ENCODE measurements at regions not wholly inside any gene's neighbourhood (a gene's known extent, or its start where the extent isn't known, plus 50 kb on each side); places are given as distances from the start of the nearest gene placed in this dataset.

- DNase-seq (ENCODE audit: low read depth in 3 of 3): no peak
Observed at GRCh38 chr7:67842571-67842970, 845.9 kb downstream of the TYW1 start.

DNA sequence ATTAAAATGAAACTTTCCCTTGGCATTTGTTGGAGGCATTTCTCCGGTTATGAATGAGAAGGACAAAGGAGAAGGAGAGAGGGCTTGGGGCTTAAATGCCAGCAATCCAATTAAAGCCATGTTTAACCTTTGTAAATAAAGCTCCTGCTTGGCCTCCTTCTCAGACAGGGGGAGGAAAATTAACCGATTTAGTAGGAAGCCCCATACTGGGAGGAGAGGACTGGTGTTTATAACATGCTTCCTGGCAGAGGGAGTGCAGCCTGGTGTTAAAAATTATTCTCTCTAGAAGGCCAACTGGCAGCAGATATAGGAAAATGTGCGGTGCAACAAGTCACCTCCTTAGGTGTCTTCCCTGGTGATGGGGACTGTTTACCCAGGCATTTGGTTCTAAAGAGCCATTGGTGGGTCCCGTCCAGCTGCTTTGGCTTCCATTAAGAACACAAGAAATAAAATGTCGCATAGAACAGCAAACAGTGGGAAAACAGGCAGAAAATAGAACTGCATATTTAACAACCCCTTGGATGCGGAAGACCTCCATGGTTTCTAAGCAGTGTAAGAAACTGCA, 846.5 kb downstream of the TYW1 start:
- DNase-seq (ENCODE audit: low read depth in 3 of 3): no peak

DNA sequence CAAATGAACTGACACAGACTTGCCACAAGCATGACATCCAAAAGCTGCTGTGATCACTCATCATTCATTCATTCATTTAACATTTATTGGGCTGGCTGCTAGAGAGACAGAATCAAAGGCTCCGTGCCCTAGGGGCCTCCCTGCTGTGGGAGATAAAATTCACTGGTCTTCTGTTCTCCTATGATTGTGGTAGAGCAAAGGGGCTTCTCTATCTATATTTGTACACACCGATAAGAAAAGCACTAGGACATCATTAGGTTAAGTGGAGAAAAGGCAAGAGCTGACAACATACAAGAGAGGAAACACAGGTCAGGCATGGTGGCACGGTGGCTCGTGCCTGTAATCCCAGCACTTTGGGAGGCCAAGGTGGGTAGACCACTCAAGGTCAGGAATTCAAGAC, 847.0 kb downstream of the TYW1 start:
- DNase-seq (ENCODE audit: low read depth in 3 of 3): no peak

DNA sequence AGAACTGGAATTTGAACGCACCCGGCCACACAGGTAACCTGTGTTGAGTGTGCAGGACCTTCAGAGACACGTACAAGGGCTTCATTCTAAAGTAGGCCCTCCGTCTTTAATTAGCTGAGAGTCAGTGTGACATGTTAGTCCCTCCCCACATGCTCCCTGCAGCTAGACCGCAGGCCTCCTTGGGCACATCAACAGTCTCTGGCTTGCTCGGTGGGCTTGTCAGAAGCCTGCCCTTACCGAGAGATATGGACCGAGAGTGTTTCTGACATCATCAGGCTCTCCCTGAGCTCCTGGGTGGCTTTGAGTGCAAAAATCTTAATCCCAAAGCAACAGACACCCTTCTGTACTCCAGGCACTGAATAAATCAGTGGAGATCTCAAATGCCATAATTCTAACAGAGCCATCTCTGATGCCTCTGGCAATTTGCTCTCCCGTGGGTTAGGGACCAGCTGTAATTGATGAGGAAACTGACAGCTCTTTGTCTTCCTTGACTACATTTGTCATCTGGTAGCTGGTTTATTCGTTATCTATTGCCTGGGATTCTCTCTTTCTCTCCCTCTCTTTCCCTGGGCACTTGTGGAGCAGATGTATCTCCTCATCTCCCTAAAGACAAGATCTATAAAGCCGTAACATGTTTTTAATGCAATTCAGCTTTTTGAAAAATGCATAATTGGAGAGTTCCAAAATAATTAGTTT, 850.6 kb downstream of the TYW1 start:
- DNase-seq (ENCODE audit: low read depth in 3 of 3): no peak

GRCh38 chr7:67854221-67855178, 857.9 kb downstream of the TYW1 start:
- DNase-seq (ENCODE audit: low read depth in 3 of 3): no peak

GRCh38 chr7:67855322-67855721, 858.7 kb downstream of the TYW1 start:
- no peak for DNase-seq (ENCODE audit: low read depth in 3 of 3)

GRCh38 chr7:67856046-67856445, 859.4 kb downstream of the TYW1 start:
- no peak for DNase-seq (ENCODE audit: low read depth in 3 of 3)

GRCh38 chr7:67857698-67858097, 861.1 kb downstream of the TYW1 start:
- no peak for DNase-seq (ENCODE audit: low read depth in 3 of 3)

DNA sequence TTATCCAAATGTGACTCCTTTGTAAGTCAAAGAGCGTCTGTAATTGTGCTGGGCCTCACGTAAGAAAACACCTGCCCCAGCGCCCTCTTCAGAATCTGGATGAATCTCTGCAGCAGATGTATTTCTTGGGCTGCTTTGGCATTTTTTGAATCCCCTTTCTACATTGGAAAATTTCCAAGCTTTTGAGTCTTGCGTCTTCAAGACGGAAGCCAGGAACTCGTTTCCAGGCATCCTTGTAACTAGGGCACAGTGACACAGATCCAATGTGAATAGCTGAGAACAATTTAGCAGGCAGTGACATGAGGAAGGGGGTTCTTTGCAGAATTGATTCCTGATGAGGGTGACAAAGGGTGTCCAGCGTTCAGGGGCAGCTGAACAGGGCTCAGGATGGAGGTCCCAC, 862.3 kb downstream of the TYW1 start:
- DNase-seq (ENCODE audit: low read depth in 3 of 3): no peak

GRCh38 chr7:67863911-67864310, 867.3 kb downstream of the TYW1 start:
- no peak for DNase-seq (ENCODE audit: low read depth in 3 of 3)

DNA sequence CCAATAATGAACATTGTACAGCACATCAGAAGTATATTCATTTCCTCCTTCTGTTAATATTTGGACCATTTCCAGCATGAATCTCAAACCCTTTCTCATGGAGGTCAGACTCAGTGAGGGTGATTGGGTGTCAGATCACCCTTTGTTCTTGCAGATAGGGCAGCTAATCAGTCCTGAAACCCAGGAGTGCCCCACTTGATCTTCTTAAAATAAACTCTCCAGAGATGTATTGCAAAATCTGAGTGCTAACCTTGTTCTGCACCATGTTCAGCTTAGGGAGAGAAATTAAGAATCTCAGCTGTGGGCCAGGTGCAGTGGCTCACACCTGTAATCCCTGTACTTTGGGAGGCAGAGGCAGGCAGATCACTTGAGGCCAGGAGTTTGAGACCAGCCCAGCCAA, 869.4 kb downstream of the TYW1 start:
- DNase-seq (ENCODE audit: low read depth in 3 of 3): no peak

GRCh38 chr7:67866812-67867211, 870.2 kb downstream of the TYW1 start:
- DNase-seq (ENCODE audit: low read depth in 3 of 3): no peak

- no peak for DNase-seq (ENCODE audit: low read depth in 3 of 3)
Observed at GRCh38 chr7:67870396-67870795, 873.8 kb downstream of the TYW1 start.

- DNase-seq (ENCODE audit: low read depth in 3 of 3): no peak
Observed at GRCh38 chr7:67875558-67875957, 878.9 kb downstream of the TYW1 start.

DNA sequence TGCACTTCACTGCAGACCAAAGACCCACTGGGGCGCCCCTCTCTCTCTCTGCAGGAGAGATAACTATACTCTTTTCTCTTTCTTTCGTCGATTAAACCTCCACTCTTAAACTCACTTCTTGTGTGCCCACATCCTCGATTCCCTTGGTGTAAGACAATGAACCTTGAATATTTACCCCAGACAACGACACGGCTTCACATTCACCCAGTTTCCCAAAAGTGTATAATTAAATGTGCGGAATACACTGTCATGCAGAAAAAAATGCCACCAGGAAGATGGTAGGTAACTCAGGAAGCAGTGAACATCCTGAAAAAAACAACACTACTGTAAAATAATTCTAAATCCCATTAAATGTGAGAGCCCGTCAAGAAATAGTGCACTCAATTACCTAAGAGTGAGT, 882.2 kb downstream of the TYW1 start:
- DNase-seq (ENCODE audit: low read depth in 3 of 3): no peak

GRCh38 chr7:67882843-67883242, 886.2 kb downstream of the TYW1 start:
- DNase-seq (ENCODE audit: low read depth in 3 of 3): no peak

GRCh38 chr7:67890316-67890715, 893.7 kb downstream of the TYW1 start:
- no peak for DNase-seq (ENCODE audit: low read depth in 3 of 3)

DNA sequence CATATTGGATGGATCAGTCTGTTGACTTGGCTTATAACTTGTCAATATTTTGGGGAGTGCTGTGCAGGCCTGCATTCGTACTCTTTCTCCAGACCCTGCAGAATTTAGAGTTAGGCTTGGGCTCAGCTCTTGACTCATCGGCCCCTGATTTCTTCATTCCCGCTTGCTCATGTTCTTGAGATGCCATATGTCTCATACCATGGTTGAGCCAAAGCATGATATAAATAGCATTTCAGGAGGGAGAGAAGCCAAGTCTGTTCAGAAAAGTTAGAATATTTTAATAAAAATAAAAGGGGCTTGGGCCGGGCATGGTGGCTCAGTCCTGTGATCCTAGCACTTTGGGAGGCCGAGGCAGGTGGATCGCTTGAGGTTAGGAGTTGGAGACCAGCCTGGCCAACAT, 898.1 kb downstream of the TYW1 start:
- no peak for DNase-seq (ENCODE audit: low read depth in 3 of 3)

DNA sequence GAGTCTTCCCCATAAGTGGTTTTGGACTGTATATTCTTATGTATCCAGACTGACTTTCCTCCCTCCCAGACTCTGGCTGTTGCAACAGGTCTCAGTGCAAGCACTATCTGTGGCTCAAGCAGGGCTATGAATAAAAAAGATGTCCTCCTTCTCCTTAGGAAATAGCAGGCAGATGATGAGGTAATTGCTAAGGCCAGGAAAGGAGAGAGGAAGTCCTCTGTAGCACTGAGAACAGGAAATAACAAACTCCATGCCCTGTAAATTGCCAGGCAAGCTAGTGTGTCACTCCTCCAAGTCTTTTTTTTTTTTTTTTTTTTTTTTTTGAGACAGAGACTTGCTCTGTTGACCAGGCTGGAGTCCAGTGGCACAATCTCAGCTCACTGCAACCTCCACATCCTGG, 900.1 kb downstream of the TYW1 start:
- no peak for DNase-seq (ENCODE audit: low read depth in 3 of 3)

DNA sequence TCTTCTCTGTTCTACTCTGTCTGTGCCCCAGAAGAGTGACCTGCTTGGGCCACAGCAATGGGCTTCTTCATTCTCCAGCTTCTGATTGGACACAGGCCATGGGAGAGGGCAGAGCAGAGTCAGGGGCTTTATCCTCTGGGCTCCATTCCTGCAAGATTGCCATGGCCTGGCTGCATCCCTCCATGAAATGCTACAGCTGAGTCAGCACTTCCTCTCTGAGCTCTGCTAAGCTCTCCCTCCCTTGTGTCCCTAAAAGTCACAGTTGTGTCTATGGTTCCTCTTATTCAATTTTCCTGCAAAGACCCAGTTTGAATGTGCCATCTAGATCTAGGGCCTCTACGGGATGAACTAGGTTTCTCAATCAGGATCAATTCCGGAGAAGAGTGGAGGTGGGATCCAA, 903.8 kb downstream of the TYW1 start:
- DNase-seq (ENCODE audit: low read depth in 3 of 3): no peak

DNA sequence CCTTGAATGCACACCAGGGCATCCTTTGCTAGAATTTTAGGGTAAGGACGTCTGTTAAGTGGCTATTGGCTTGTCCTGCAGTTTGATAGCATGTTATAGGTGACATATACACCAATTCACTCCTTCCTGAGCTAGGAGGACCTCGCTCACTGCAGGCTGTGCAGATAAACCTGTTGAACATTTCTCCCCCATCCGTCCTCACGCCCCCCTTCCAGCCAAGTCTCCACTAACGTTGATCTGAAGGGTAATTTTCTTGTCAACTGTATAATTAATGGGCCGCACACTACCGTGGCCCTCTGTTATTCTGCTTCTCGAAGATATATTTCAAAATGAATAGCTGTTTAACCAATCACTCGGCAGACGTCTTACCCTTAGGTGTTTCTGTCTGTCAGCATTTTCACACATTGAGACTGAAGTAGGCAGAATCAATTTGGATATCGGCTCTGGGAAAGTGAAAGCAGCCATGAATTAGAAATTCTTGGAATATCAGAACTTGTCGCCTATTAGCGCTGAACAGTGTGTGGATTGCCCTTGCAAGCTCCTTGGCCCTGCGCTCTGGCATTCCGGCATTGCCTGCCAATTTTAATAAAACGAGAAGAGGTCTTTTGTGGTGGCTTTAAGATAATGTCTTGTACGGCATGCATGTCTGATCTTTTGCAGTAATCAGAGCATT, 905.3 kb downstream of the TYW1 start:
- no peak for DNase-seq (ENCODE audit: low read depth in 3 of 3)

DNA sequence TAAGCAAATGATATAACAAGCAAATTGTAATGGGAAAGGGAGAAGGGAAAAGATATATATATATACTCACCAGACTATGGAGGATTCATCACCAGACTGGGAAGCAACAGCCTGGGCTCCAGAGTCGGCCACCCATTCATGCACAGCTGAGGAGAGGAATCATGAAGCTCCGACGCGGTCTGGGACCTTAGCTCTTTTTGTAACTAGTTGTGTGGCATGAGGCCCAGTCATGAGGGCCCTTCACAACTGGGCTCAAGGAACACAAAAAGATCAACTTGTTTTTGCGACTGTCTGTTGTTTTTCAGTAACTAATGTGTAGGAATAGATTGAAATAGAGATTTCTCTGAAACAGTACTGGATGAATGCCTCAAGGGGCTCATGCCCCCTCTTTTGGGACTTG, 911.2 kb downstream of the TYW1 start:
- no peak for DNase-seq (ENCODE audit: low read depth in 3 of 3)

Measured in stimulated activated CD4-positive, alpha-beta T cell treated with anti-CD3 and anti-CD28 coated beads, TNF-alpha, amount 100 ng/mL, for 24 hours (primary cell).